ENCODE measurements at regions not wholly inside any gene's neighbourhood (a gene's known extent, or its start where the extent isn't known, plus 50 kb on each side); places are given as distances from the start of the nearest gene placed in this dataset.

- no peaks in the 10 kb centered on the region for H3K27me3 ChIP-seq (ENCODE audit: insufficient read depth, insufficient read length)
- no peaks in the 10 kb centered on the region for H3K36me3 ChIP-seq (ENCODE audit: insufficient read depth, insufficient read length, low read length)
- H3K4me3 ChIP-seq (ENCODE audit: insufficient read length, low read depth) = no peak overlapping the region
- H3K4me1 ChIP-seq (ENCODE audit: insufficient read depth, insufficient read length) = peaks cover 2% of the 10 kb centered on the region
- DNase-seq (ENCODE audit: low read depth, low spot score) = no peak
- H3K9ac ChIP-seq (ENCODE audit: insufficient read length, low read depth) = no peak overlapping the region
- no peaks in the 10 kb centered on the region for H3K9me3 ChIP-seq (ENCODE audit: insufficient read depth, low read length)
- TF ChIP-seq ZNF274 (IDR thresholded peaks at IDR 0.05; ENCODE audit: low read depth, low read length) (no peak), SUZ12 (IDR thresholded peaks at IDR 0.05; ENCODE audit: extremely low read depth, insufficient read depth, insufficient read length) (no peak), YY1 (IDR thresholded peaks at IDR 0.05; ENCODE audit: insufficient read depth, insufficient read length) (no peak)
These were observed 200.2 kb downstream of the SPRY2 start for GRCh38 chr13:80140685-80141084.

- Histone ChIP-seq H3K4me1 (ENCODE audit: insufficient read depth, insufficient read length) (peaks cover 2% of the 10 kb centered on the region), H3K36me3 (ENCODE audit: insufficient read depth, insufficient read length, low read length) (no peaks in the 10 kb centered on the region), H3K9ac (ENCODE audit: insufficient read length, low read depth) (no peak overlapping the region), H3K9me3 (ENCODE audit: insufficient read depth, low read length) (no peaks in the 10 kb centered on the region), H3K4me3 (ENCODE audit: insufficient read length, low read depth) (no peak overlapping the region), H3K27me3 (ENCODE audit: insufficient read depth, insufficient read length) (no peaks in the 10 kb centered on the region)
- no peak for DNase-seq (ENCODE audit: low read depth, low spot score)
- TF ChIP-seq ZNF274 (IDR thresholded peaks at IDR 0.05; ENCODE audit: low read depth, low read length) (no peak), YY1 (IDR thresholded peaks at IDR 0.05; ENCODE audit: insufficient read depth, insufficient read length) (no peak), SUZ12 (IDR thresholded peaks at IDR 0.05; ENCODE audit: extremely low read depth, insufficient read depth, insufficient read length) (no peak)
These were observed 201.7 kb downstream of the SPRY2 start for GRCh38 chr13:80139196-80139595.

- Histone ChIP-seq H3K36me3 (ENCODE audit: insufficient read depth, insufficient read length, low read length) (no peaks in the 10 kb centered on the region), H3K4me3 (ENCODE audit: insufficient read length, low read depth) (no peak overlapping the region), H3K9me3 (ENCODE audit: insufficient read depth, low read length) (no peaks in the 10 kb centered on the region), H3K4me1 (ENCODE audit: insufficient read depth, insufficient read length) (peaks cover 2% of the 10 kb centered on the region), H3K27me3 (ENCODE audit: insufficient read depth, insufficient read length) (no peaks in the 10 kb centered on the region), H3K9ac (ENCODE audit: insufficient read length, low read depth) (no peak overlapping the region)
- TF ChIP-seq ZNF274 (IDR thresholded peaks at IDR 0.05; ENCODE audit: low read depth, low read length) (no peak), YY1 (IDR thresholded peaks at IDR 0.05; ENCODE audit: insufficient read depth, insufficient read length) (no peak), SUZ12 (IDR thresholded peaks at IDR 0.05; ENCODE audit: extremely low read depth, insufficient read depth, insufficient read length) (no peak)
- no peak for DNase-seq (ENCODE audit: low read depth, low spot score)
These were observed 202.9 kb downstream of the SPRY2 start for GRCh38 chr13:80137994-80138393.

GRCh38 chr13:80134346-80134745, 206.6 kb downstream of the SPRY2 start:
- no peak overlapping the region for H3K9ac ChIP-seq (ENCODE audit: insufficient read length, low read depth)
- no peaks in the 10 kb centered on the region for H3K9me3 ChIP-seq (ENCODE audit: insufficient read depth, low read length)
- no peak overlapping the region for H3K4me3 ChIP-seq (ENCODE audit: insufficient read length, low read depth)
- no peaks in the 10 kb centered on the region for H3K36me3 ChIP-seq (ENCODE audit: insufficient read depth, insufficient read length, low read length)
- no peaks in the 10 kb centered on the region for H3K4me1 ChIP-seq (ENCODE audit: insufficient read depth, insufficient read length)
- TF ChIP-seq SUZ12 (IDR thresholded peaks at IDR 0.05; ENCODE audit: extremely low read depth, insufficient read depth, insufficient read length) (no peak), YY1 (IDR thresholded peaks at IDR 0.05; ENCODE audit: insufficient read depth, insufficient read length) (no peak), ZNF274 (IDR thresholded peaks at IDR 0.05; ENCODE audit: low read depth, low read length) (no peak)
- DNase-seq (ENCODE audit: low read depth, low spot score) = no peak
- no peaks in the 10 kb centered on the region for H3K27me3 ChIP-seq (ENCODE audit: insufficient read depth, insufficient read length)

GRCh38 chr13:80133631-80134261, 207.2 kb downstream of the SPRY2 start:
- no peak for DNase-seq (ENCODE audit: low read depth, low spot score)

GRCh38 chr13:80132741-80133601, 208.0 kb downstream of the SPRY2 start:
- Histone ChIP-seq H3K4me1 (ENCODE audit: insufficient read depth, insufficient read length) (no peaks in the 10 kb centered on the region), H3K9me3 (ENCODE audit: insufficient read depth, low read length) (no peaks in the 10 kb centered on the region), H3K9ac (ENCODE audit: insufficient read length, low read depth) (no peak overlapping the region), H3K36me3 (ENCODE audit: insufficient read depth, insufficient read length, low read length) (no peaks in the 10 kb centered on the region), H3K27me3 (ENCODE audit: insufficient read depth, insufficient read length) (no peaks in the 10 kb centered on the region), H3K4me3 (ENCODE audit: insufficient read length, low read depth) (no peak overlapping the region)
- no peak for DNase-seq (ENCODE audit: low read depth, low spot score)
- no peak for TF ChIP-seq SUZ12 (IDR thresholded peaks at IDR 0.05; ENCODE audit: extremely low read depth, insufficient read depth, insufficient read length)
- TF ChIP-seq YY1 (IDR thresholded peaks at IDR 0.05; ENCODE audit: insufficient read depth, insufficient read length) = no peak
- TF ChIP-seq ZNF274 (IDR thresholded peaks at IDR 0.05; ENCODE audit: low read depth, low read length) = no peak

More at GRCh38 chr13:80133631-80134261, 207.2 kb downstream of the SPRY2 start:
- Histone ChIP-seq H3K27me3 (ENCODE audit: insufficient read depth, insufficient read length) (no peaks in the 10 kb centered on the region), H3K9me3 (ENCODE audit: insufficient read depth, low read length) (no peaks in the 10 kb centered on the region), H3K4me3 (ENCODE audit: insufficient read length, low read depth) (no peak overlapping the region), H3K9ac (ENCODE audit: insufficient read length, low read depth) (no peak overlapping the region), H3K36me3 (ENCODE audit: insufficient read depth, insufficient read length, low read length) (no peaks in the 10 kb centered on the region), H3K4me1 (ENCODE audit: insufficient read depth, insufficient read length) (no peaks in the 10 kb centered on the region)
- TF ChIP-seq YY1 (IDR thresholded peaks at IDR 0.05; ENCODE audit: insufficient read depth, insufficient read length) (no peak), SUZ12 (IDR thresholded peaks at IDR 0.05; ENCODE audit: extremely low read depth, insufficient read depth, insufficient read length) (no peak), ZNF274 (IDR thresholded peaks at IDR 0.05; ENCODE audit: low read depth, low read length) (no peak)

- Histone ChIP-seq H3K4me1 (ENCODE audit: insufficient read depth, insufficient read length) (no peaks in the 10 kb centered on the region), H3K36me3 (ENCODE audit: insufficient read depth, insufficient read length, low read length) (no peaks in the 10 kb centered on the region), H3K9ac (ENCODE audit: insufficient read length, low read depth) (no peak overlapping the region), H3K27me3 (ENCODE audit: insufficient read depth, insufficient read length) (no peaks in the 10 kb centered on the region), H3K9me3 (ENCODE audit: insufficient read depth, low read length) (no peaks in the 10 kb centered on the region), H3K4me3 (ENCODE audit: insufficient read length, low read depth) (no peak overlapping the region)
- no peak for TF ChIP-seq SUZ12 (IDR thresholded peaks at IDR 0.05; ENCODE audit: extremely low read depth, insufficient read depth, insufficient read length)
- TF ChIP-seq ZNF274 (IDR thresholded peaks at IDR 0.05; ENCODE audit: low read depth, low read length) = no peak
- TF ChIP-seq YY1 (IDR thresholded peaks at IDR 0.05; ENCODE audit: insufficient read depth, insufficient read length) = no peak
- no peak for DNase-seq (ENCODE audit: low read depth, low spot score)
These were observed 209.7 kb downstream of the SPRY2 start for GRCh38 chr13:80131204-80131603.
